Stimulated activated CD4-positive, alpha-beta T cell treated with anti-CD3 and anti-CD28 coated beads, Interleukin-2, amount 100 ng/mL, for 24 hours (primary cell): ENCODE measurements at regions not wholly inside any gene's neighbourhood (a gene's known extent, or its start where the extent isn't known, plus 50 kb on each side); places are given as distances from the start of the nearest gene placed in this dataset.
"Not testable (repeated sequence)": the region's sequence is repeated elsewhere in the genome, so short reads cannot be mapped to it uniquely, and the experiment has no call there.

Experiments used
- DNase-seq, 2 donors: peaks; one replicate each; pipeline ENCODE4 v3.0.0-alpha.2; 2020

- DNase-seq: no peak
Observed at GRCh38 chr16:79966226-79966625, 365.7 kb upstream of the MAF start.

DNA sequence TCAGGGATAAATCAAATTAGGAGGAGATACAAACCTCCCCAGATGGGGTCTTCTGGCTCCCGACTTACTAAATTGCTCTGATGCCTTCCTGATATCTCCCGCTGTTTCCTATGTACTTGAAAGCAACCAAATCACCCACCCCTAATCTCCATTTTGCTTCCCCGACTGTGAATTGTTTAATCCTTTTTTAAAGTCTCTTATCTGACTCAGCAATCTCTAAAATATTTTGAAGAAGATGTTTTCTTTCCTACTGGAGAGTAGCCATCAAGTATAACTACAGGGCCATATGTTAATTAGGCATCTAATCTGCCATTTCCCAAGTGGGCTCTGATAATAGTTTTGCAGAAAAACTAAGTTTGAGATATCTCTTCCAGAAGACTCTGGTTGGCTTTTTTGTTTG is 365.2 kb upstream of the MAF start:
- no peak for DNase-seq

- DNase-seq: no peak
Observed at GRCh38 chr16:79964104-79964503, 363.6 kb upstream of the MAF start.

DNA sequence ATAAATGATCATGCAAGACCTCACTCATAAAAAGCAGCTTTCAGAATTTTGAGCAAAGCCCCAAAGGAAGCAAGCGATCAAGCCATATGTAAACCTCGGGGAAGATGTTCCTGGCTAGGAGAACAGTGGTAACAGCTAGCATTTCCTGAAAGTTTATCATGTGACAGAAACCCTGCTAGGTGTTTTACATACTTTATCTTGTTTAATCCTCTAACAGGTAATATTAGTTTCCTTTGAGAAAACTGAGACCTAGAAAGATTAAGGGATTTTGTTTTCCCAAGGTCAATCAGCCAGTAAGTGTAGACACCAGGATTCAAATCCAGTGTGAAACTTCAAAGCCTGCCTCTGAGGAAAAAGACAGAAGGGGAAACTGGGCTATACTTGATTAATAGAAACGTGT is 362.4 kb upstream of the MAF start:
- no peak for DNase-seq

DNA sequence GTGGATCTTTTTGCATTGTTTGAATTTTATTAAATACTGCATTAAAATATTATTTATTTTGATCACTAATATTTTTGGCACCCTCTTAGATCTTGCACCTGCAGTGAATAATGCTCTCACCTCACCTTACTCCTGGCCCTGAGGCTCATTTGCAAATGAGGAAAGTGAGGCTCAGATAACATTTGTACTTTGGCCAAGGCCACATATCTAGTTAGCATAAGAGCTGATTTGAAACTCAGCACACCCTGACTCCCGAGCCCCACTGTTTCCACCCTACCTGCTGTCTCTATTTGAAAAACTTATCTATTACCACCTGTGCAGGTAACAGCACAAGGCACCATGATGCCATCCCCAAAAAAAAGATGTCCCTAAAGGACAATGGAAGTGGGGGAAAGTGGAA is 358.7 kb upstream of the MAF start:
- DNase-seq: no peak

- no peak for DNase-seq
Observed at GRCh38 chr16:79954921-79955705, 354.6 kb upstream of the MAF start.

DNA sequence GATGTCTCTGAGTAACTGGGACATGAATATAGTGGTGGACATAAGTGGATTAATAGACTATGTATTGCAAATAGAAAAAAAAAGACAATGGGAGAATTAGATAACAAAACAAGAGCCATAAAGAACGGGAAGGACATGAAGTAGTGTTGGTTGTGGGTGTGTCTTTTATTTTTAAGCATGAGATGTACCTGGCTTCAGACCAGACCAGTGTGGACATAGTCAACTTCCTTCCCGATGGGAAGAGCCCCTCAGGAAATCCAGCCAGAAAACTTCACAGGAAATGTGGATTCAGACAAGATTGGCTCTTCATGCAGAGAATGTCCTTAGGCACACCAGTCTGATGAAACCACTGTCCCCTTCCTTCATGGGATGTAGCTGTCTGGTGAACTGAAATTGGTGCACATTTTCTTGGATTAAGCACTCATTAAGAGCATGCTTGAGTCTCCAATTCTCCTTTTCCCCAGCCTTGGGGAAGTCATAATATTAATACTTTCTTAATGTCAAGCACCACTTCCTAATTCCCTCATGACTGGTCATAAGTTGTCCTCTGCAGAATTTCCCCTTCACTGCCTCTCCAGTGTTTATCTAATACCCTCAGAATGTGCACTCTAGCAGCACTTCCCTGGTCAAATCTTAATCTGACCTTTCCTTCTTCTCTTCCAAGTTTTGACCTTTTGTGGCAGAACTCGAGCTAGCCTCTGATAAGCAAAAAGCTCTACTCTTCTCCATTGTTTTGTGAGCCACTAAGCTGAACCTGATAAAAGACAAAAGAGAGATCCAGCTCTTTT is 350.6 kb upstream of the MAF start:
- no peak for DNase-seq

- no peak for DNase-seq
Observed at GRCh38 chr16:79949417-79949816, 348.9 kb upstream of the MAF start.

DNA sequence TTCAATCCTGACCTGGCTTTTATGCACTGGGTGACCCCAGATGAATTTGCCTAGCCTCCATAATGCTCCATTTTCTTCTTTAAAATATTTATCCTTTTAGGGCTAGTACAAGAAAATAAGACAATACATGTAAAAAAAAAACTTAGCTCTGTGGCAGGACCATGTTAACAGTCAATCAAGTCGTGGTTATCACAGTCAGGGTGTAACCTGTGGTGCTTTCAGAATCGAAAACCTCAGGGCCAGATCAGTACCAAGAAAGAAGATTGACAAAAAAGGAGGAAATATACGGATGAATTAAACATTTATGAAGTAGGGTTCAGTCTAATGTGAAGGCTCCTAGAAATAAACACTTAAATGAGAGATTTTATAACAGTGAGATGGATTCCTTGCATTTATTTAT is 347.2 kb upstream of the MAF start:
- no peak for DNase-seq

GRCh38 chr16:79946252-79946651 is 345.7 kb upstream of the MAF start:
- DNase-seq: no peak

DNA sequence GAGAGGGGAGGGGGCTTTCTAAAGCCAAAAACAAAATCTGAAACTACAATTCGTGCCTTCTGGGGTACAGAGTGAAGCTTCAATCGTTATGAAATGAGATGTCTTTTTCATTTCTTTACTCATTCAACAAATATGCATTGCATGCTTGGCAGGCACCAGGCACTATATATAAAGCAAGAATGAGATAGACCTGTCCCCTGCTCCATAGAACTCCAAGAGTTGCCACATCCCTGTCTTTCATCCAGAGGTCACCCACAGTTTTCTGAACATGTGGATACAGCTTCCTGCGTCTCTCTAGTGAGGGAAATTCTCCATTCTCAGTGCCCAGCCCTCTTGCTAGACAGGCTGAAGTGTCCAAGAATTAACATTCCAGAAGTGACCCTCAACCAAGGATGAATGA is 343.2 kb upstream of the MAF start:
- DNase-seq: no peak

GRCh38 chr16:79938575-79938974 is 338.0 kb upstream of the MAF start:
- no peak for DNase-seq

DNA sequence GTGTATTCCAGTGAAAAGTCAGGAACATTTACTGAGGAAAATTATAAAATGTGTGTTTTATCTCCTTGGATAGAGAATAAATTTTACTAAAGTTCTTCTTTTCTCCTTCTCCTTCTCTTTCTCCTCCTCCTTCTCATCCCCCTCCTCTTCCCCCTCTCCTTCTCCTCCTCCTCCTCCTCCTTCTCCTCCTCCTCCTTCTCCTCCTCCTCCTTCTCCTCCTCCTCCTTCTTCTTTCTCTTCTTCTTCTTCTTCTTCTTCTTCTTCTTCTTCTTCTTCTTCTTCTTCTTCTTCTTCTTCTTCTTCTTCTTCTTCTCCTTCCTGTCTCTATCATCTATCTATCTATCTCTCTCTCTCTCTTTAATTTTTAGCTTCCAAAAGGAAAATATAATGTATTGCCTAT is 337.1 kb upstream of the MAF start:
- not testable (repeated sequence) for DNase-seq

DNA sequence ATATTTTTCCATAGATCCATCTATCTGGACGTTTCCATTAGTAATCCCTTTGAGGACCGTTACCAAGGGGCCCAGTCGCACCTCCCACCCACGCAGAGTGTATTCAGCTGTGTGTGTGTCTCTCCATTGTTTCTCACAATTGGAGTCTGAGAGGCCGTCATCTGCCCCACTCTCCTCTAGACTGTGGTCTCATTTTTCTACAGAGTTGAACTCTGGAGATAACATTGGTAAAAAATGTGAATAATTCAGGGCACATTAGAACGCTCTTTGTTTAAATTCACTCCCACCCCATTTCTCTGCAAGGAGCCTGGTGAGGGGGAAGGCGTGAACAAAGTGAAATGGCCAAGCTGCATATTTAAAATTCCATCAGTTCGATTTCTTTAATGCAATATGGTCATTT is 333.1 kb upstream of the MAF start:
- no peak for DNase-seq

GRCh38 chr16:79932572-79932971 is 332.0 kb upstream of the MAF start:
- DNase-seq: no peak

- no peak for DNase-seq
Observed at GRCh38 chr16:79931721-79932120, 331.2 kb upstream of the MAF start.

GRCh38 chr16:79929260-79929965 is 328.9 kb upstream of the MAF start:
- no peak for DNase-seq

GRCh38 chr16:79928142-79928873 is 327.8 kb upstream of the MAF start:
- DNase-seq: no peak

DNA sequence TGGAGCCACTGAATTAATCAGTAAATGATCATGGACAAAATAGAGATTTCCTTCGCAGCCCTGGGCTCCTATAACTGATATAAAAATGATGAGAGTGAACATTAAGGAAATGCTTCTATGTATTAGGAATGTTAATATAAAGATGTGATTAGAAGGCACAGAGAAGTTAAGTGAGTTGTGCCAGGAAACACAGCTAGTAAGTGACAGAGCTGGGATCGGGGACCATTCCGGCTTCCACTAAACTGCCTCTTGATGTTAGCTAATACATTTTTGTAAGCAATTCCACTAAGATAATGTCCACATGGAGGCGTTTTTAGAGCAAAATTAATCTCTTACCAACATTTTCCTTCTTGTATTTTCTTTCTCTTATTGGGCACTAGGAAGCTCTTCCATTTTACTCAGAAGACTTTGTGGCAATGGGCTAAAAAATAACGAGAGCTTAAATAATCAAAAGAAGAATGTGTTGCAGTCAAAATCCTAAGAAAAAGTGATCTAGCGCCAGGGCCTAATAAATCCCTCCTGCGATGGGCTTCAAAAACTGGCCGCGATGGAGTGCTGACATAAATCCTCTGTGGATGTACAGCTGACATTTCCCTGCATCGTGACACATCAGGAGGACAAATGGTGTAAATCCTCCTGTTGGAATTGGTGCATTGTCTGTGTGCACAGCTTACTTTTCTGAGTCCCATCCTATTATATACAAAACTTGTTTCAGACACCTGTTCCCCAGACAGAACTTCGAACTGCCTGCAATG is 326.1 kb upstream of the MAF start:
- no peak for DNase-seq

DNA sequence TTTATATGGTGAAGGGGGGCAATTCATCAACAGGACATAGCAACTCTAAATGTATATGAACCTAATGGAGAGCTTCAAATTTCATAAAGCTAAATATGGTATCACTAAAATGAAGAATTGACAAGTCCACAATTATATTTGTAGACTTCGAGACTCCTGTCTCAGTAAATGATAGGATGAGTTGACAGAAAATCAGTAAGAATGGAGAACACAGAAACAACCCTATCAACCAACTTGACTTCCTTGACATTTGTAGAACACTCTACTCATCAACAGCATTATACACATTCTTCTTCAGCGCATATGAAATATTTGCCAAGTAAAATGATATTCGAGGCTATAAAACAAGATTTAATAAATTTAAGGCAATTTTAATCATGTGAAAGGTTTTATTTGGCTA is 322.9 kb upstream of the MAF start:
- DNase-seq: no peak

- no peak for DNase-seq
Observed at GRCh38 chr16:79920685-79921084, 320.1 kb upstream of the MAF start.

- no peak for DNase-seq
Observed at GRCh38 chr16:79918916-79919315, 318.4 kb upstream of the MAF start.
